ENCODE measurements at regions not wholly inside any gene's neighbourhood (a gene's known extent, or its start where the extent isn't known, plus 50 kb on each side); places are given as distances from the start of the nearest gene placed in this dataset.

DNA sequence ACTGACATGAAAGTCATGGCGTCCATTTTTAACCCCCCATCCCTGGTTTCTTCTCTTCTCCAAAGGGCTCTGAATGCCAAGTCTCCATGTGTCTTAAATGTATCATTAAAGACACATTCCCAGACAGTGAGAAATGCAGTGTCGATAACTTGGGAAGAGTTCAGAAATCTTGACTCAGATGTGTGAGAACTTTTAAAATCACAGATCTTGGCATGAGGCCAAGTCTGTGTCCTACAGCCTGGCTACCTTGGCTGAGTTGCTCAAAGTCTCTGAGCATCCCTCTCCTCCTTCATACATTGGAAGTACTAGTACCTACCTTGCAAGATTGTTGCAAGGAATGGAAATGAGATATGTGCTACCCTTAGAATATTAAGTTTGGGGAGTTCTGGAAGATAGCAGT lies 1046.5 kb upstream of the RBFOX1 start:
- TF ChIP-seq CTCF (IDR thresholded peaks at IDR 0.05; ENCODE audit: control extremely low read depth, extremely low read depth, low read depth, missing control alignments): no peak
- no peak for DNase-seq (ENCODE audit: extremely low spot score)
- CTCF ChIA-PET: no interaction called here
- POLR2A ChIA-PET: no interaction called here

- POLR2A ChIA-PET: no interaction called here
- CTCF ChIA-PET: no interaction called here
- TF ChIP-seq CTCF (IDR thresholded peaks at IDR 0.05; ENCODE audit: control extremely low read depth, extremely low read depth, low read depth, missing control alignments): no peak
- no peak for DNase-seq (ENCODE audit: extremely low spot score)
Observed at GRCh38 chr16:6284731-6285130, 1047.9 kb upstream of the RBFOX1 start.

- ChIA-PET POLR2A (no interaction called here), CTCF (no interaction called here)
- TF ChIP-seq CTCF (IDR thresholded peaks at IDR 0.05; ENCODE audit: control extremely low read depth, extremely low read depth, low read depth, missing control alignments): no peak
- no peak for DNase-seq (ENCODE audit: extremely low spot score)
Observed at GRCh38 chr16:6281994-6282393, 1050.7 kb upstream of the RBFOX1 start.

DNA sequence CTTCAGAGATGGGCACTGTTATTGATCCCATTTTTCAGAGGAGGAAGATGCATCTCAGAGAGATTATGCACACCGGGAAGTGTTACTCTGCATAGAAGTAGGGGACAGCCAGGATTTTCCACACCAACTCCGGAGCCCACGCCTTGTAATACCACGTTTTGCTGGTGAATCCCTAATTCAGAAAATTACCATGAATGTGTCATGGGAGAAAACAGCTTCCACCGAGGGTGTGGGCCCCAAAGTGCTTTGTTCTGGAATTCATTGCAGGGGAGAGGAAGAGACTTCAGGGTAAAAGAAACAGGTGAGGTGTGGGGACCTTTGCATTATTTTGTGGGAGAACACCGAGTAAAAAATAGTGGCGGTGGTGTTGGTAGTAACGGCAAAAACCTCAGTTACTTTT lies 1051.4 kb upstream of the RBFOX1 start:
- POLR2A ChIA-PET: no interaction called here
- no peak for DNase-seq (ENCODE audit: extremely low spot score)
- TF ChIP-seq CTCF (IDR thresholded peaks at IDR 0.05; ENCODE audit: control extremely low read depth, extremely low read depth, low read depth, missing control alignments): no peak
- CTCF ChIA-PET: no interaction called here

DNA sequence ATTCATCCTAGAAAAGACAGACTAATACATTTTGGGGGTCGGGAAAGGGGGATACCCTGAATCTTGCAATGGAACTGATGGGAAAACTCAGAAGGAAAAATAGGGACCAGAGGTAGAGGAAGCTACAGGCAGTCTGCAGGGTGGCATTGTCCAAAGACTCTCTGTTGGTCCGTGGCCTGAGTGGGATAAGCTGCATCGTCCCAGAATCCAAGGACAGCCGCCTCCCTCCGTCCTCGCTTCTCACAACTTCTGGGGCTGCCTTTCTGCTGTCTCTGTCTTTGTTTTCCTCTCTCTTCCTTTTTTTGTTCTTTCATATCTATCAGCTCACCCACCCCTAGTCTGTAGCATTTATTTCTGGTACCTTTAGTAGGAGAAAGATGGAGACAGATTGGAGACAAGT lies 1052.6 kb upstream of the RBFOX1 start:
- no peak for DNase-seq (ENCODE audit: extremely low spot score)
- POLR2A ChIA-PET: no interaction called here

DNA sequence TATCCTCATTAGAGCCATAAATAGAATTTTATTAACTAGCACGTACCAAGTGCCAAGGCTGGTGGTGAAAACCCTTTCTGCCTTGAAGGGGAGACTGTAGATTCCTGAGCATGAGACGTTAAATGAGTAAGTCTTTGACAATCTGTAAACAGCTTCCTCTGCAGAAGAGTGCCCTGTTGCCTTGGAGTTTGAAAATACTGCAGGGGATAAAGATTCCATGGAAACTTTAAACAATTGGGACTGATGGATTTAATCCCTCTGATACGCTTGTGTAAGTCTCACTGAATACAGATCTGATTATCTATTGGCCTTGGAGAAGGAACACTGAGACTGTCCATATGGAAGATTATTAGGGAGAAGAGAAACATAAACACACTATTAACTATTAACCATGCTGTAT lies 1053.4 kb upstream of the RBFOX1 start:
- CTCF ChIA-PET: no interaction called here
- POLR2A ChIA-PET: no interaction called here
- TF ChIP-seq CTCF (IDR thresholded peaks at IDR 0.05; ENCODE audit: control extremely low read depth, extremely low read depth, low read depth, missing control alignments): no peak
- DNase-seq (ENCODE audit: extremely low spot score): no peak

More for the DNA sequence above, 1052.6 kb upstream of the RBFOX1 start:
- no peak for TF ChIP-seq CTCF (IDR thresholded peaks at IDR 0.05; ENCODE audit: control extremely low read depth, extremely low read depth, low read depth, missing control alignments)
- CTCF ChIA-PET: no interaction called here

DNA sequence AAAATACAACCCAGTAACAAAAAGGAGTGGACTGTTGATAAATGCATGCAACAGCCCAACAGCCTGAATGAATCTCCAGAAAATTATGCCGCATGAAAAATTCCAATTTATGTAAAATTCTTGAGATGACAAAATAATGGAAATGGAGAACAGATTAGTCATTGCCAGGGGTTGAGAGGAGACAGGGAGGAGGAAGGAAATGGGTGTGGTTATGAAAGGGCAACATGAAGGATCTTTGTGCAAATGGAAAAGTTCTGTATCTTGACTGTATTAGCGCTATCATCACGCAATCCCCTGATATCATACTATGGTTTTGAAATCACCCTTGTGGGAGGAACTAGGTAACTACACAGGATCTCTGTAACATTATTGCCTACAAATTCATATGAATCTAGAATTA lies 1058.3 kb upstream of the RBFOX1 start:
- ChIA-PET CTCF (no interaction called here), POLR2A (no interaction called here)
- TF ChIP-seq CTCF (IDR thresholded peaks at IDR 0.05; ENCODE audit: control extremely low read depth, extremely low read depth, low read depth, missing control alignments): no peak
- DNase-seq (ENCODE audit: extremely low spot score): no peak
